DMS53 treated with DMSO at 0.1 percent for 48 hours (cell line): ENCODE measurements at regions not wholly inside any gene's neighbourhood (a gene's known extent, or its start where the extent isn't known, plus 50 kb on each side); places are given as distances from the start of the nearest gene placed in this dataset.
"Not testable (repeated sequence)": the region's sequence is repeated elsewhere in the genome, so short reads cannot be mapped to it uniquely, and the experiment has no call there.

ENCODE experiments used
- DNase-seq: peaks from one replicate; lab custom pipeline; 2025; ENCODE audit not compliant: unreplicated experiment; lab: John Stamatoyannopoulos, UW

DNA sequence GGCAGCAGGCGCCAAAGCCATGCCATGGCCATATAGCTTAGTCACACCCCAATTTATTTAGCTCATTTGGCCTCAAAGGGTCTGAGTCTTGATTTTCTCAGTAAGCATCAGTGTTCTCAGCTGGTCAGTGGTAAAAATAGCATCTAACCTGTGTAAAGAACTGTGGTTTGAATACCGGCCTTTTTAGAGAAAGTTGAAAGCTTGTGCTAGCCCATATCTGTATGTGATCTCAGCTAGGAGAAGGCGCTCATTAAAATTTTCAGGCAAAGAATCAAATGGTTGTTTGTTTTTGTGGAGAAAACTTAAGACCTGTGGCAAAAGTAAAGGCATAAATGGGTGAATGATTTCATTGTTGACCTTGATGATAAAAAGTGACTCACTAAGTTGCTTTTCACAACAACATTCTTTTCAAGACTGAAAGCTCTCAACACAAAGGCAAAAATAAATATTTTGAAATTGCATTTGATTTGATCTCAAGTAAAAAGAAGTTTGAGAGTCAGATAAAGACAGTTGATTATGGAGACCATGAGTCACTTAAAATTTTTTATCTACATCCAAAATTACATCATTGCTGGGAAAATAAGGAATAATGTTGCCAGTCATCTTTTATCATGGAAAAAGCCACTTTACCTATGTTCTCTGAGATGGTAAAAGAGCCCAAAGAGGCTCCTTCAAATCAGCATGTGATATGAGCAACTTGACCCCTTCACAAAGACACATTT lies 128.5 kb upstream of the RGS6 start:
- no peak for DNase-seq

DNA sequence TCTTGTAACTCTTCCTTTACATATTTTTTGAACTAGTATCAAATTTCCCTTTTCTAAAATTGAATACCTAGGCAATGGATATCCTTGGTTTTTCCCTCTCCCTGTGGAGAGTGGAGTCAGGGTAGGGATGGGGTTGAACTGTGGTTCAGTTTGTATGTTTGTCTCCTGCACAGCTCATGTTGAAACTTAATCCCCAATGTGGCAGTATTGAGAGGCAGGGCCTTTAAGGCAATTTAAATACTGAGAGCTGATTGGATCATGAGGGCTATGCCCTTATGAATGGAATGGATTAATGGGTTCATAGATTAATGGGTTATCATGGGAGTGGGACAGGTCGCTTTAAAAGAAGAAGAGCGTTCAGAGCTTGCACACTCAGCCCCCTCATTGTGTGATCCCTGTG lies 127.2 kb upstream of the RGS6 start:
- DNase-seq, result no peak

DNA sequence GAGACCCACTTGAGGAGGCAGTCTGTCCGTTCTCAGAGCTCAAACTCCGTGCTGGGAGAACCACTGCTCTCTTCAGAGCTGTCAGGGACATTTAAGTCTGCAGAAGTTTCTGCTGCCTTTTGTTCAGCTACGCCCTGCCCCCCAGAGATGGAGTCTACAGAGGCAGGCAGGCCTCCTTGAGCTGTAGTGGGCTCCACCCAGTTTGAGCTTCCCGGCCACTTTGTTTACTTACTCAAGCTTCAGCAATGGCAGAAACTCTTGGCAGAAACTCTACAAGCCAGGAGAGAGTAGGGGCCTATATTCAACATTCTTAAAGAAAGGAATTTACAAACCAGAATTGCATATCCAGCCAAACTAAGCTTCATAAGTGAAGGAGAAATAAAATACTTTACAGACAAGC lies 125.2 kb upstream of the RGS6 start:
- not testable (repeated sequence) for DNase-seq

DNA sequence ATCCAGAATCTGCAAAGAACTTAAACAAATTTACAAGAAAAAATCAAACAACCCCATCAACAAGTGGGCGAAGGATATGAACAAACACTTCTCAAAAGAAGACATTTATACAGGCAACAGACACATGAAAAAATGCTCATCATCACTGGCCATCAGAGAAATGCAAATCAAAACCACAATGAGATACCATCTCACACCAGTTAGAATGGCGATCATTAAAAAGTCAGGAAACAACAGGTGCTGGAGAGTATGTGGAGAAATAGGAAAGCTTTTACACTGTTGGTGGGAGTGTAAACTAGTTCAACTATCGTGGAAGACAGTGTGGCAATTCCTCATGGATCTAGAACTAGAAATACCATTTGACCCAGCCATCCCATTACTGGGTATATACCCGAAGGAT lies 121.4 kb upstream of the RGS6 start:
- not testable (repeated sequence) for DNase-seq

DNA sequence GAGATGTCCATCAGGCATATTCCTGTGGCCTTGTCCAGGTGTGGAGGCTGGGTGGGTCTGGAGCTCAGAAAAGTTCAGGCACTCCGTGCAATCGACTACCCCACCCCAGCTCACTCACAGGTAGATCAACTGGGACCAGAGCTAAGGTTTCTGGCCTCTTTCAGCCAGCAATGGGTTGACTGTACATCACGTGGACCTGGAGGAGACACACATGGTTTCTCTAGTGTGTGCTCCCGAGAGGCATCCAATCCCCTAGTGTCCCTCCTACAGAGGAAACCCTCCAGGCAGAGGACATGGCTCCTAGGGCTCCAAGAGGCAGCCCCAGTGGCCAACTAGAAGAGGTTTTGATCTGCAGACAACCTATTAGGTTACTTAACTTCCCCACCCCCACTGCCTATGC lies 119.5 kb upstream of the RGS6 start:
- no peak for DNase-seq

DNA sequence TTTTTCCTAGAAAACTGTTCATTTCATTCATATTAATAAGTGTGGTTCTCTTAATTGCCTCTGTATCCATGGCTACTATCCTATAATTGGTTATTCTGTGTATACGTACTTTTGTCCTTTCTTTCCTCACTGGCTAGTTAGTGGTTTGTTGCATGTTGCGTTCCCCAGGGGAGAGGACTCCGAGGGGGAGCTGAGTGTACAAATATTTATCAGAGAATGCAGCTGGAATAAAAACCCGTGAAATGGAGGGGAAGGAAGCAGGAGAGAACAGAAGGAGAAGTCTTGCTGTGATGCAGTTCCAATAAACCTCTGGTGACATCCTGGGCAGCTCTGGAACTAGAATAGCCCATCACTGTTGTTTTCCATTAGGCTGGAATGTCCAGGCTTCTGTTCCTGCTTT lies 117.1 kb upstream of the RGS6 start:
- DNase-seq, result no peak

DNA sequence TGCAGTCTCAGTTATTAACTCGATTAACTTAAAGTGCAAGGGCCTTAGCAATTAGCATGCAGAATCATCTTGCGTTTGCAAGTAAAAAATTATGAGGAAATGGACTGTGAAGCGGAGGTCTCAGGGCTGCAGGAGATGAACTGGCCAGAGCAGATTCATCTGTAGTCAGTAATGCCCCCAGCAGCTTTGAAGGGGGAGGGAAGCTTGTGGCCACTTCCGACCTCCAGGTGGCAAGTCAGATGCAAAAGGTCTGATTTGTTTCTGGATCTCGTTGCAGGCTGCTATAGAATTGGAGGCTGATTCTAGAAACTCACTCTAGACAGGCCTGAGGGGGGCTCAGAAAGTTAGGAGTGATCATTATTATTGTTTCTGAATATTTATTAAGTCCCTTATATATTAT lies 107.4 kb upstream of the RGS6 start:
- no peak for DNase-seq

DNA sequence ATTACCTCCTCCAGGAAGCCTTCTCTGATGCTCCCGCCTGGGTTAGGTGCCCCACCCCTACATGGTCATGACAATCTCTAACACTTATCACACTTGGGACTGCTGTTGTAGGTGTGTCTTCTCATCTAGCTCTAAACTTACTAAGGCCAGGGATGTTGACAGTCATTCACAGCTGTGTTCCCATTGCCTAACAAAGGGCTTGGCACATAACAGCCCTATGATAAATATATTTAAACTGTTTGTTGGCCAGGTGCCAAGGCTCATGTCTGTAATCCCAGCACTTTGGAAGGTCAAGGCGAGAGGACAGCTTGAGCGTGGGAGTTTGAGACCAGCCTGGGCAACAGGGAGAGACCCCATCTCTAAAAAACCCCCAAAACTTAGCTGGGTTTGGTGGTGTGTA lies 98.8 kb upstream of the RGS6 start:
- no peak for DNase-seq

DNA sequence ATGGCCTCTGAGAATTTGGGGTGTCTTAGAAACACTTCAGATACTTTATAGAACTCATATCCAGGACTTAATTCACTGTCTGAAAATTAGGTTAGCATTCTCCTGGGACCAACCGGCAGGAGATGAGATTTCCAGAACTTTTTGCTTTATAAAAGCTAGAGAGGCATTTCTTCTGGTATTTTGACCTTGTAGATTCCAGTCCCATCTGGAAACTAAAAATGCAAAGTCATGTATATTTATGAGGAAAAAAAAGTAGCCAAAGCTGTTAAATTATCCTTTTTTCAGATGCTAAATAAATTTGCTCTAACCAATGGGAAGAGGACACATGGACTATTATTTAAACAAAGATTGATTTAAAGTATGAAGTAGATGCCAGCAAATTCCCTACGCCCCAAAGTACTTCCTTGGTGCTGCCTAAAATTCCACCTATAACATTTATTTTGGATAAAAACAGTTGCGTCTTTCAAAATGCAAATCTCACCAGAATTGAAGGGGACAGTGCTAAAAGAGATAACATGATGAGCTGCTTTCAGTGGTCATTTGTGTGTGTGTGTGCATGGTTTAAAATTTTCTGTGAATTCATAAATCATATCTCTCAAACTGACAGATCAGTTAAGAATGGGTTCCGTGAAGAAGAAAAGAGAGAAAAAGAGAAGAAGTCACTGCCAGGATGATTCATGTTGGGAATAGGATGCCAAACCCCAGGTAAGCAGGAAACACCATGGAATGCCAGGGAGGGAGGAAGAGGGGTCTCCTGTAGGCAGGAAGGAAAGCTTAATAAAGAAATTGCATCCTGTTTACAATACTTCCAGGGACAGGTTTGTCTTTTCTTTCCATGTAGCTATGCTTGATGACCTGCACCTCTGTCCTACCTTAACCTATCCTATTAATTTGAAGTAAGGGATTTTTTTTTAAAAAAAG lies 97.7 kb upstream of the RGS6 start:
- DNase-seq, result no peak

DNA sequence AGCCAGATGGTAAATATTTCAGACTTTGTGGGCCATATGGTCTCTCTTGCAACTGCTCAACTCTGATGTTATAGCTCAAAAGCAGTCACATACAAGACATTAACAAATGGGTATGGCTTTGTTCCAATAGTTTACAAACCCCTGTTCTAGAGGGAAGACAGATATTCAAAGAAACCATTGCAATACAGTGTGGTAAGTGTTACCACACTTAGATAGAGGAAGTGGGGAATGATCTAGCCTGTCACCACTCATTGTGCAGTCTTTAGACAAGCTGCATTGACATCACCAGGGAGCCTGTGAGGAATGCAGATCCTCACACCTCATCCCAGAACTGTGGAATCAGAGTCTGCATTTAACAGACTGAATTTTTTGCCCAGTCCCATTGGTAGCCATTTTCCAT lies 80.0 kb upstream of the RGS6 start:
- DNase-seq, result no peak

DNA sequence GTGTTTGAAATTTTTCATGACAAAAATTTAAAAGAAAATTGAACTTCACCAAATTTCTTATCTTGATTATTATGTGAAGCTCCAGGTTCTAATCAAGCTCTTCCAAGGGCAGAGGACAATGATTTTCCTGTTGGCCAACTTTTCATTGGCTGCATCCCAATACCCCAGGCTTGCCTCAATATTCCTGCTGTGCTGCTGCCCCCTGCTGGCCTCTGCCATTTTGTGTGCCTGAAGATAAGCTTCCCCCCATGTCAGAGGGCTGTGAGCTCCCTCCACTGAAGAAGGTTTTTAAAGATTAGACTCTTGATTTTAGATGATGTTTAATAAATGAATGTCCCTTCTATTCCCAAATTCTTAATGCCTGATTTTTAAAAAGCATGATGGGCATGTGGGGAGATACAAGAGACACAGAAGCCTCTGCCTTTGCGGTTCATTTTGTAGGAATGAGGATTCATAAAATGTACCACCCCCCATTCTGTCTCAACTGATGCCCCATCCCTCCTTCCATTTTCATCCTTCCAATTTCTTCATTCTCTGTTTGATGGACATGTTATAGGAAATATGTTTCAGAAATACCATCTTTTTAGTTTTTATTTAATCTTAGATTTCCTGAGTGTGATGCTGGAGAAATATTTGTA lies 76.7 kb upstream of the RGS6 start:
- DNase-seq, result peak; percentile 6

DNA sequence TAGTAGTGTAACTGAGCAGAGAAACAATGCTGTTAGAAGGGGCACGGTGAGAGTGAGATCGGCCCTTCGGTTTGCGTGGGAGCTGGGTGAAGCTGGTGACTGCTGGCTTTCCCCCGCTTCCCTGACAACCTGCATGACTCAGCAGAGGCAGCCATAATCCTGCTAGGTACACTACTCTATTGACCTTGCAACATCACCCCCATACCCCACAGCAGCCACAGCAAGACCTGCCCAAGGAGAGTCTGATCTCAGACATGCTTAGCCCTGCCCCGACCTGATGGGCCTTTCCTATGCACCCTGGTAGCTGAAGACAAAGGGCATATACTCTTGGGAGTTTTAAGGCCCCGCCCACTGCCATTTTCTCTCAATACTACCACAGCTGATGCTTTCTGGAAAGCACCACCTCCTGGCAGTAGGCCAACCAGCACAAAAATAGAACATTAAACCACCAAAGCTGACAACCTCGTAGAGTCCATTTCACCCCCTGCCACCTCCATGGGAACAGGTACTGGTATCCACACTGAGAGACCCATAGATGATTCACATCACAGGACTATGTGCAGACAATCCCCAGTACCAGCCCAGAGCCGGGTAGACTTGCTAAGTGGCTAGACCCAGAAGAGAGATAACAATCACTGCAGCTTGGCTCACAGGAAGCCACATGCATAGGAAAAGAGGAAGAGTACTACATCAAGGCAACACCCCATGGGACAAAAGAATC lies 75.9 kb upstream of the RGS6 start:
- no peak for DNase-seq

DNA sequence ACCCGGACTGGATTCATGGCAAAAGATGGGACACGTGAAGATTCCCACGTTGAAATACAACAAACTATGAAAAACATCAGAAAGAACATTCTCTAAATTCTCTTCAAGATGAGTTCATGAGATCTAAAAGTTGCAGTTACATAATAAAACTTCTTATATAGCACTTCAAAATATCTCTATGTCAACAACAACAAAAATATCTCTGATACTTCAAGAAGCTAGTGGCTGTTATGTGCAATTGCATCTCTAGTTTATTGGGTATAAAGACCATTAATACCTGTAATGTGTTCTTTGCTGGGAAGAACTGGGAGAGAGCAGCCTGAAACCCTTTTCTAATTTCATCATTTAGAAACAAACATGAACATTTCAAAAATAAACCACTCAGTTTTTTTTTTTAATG lies 69.2 kb upstream of the RGS6 start:
- no peak for DNase-seq

DNA sequence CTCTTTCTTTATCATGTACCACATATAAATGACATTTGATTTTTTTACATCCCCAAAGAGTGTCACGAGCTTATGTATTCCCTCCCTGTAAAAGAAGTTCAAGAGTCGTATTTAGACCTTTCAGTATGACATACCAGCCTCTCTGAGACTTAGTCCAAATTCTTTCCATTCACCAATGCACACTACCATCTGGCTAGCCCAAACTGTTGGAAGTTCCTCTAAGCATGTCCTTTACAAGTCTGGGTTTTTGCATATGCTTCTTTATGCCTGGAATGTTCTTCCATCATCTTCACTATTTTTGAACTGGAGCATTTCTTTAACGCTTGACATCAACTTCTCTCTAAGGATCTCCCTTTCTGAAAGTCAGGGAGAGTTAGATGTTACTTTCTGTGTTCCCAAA lies 68.5 kb upstream of the RGS6 start:
- no peak for DNase-seq
